OCI-LY3 (cell line): ENCODE measurements at regions not wholly inside any gene's neighbourhood (a gene's known extent, or its start where the extent isn't known, plus 50 kb on each side); places are given as distances from the start of the nearest gene placed in this dataset.

Experiments
- H2AFZ ChIP-seq: fragments of 200-600, 300-600 bp; shearing (Covaris generic); 2 replicates; pipeline ENCODE4 v1.6.0; 2014; ENCODE audit warnings: antibody characterized with exemption, low read depth, low read length
- H3K27ac ChIP-seq: fragments of 200-600, 300-600 bp; sonication (generic); 2 replicates; pipeline ENCODE4 v1.5.1; 2014; ENCODE audit warnings: mild to moderate bottlenecking, low read length, moderate library complexity, mixed read lengths
- H3K27me3 ChIP-seq: fragments of 200-600, 300-600 bp; sonication (generic); 2 replicates; pipeline ENCODE4 v1.6.1; 2014; ENCODE audit warnings: low read depth, low read length, mixed read lengths
- H3K36me3 ChIP-seq: fragments of 200-600, 300-600 bp; sonication (generic); replicated peaks from 2 replicates; pipeline ENCODE3; 2014; ENCODE audit warnings: low read depth, low read length, mixed read lengths
- H3K4me1 ChIP-seq: fragments of 300-600, 200-600 bp; sonication (generic); 2 replicates; pipeline ENCODE4 v1.6.1; 2014; ENCODE audit warnings: low read length, mixed read lengths
- H3K4me2 ChIP-seq: fragments of 200-600, 300-600 bp; sonication (generic); 2 replicates; pipeline ENCODE4 v1.6.1; 2014; ENCODE audit warnings: low read length, mixed read lengths
- H3K4me3 ChIP-seq: fragments of 300-600, 200-600 bp; sonication (generic); 2 replicates; pipeline ENCODE4 v1.5.1; 2014; ENCODE audit warnings: antibody characterized with exemption, mild to moderate bottlenecking, low read length, moderate library complexity
- H3K79me2 ChIP-seq: fragments of 300-600, 200-600 bp; shearing (Covaris generic); 2 replicates; pipeline ENCODE4 v1.6.1; 2014; ENCODE audit warnings: mild to moderate bottlenecking, low read length, mixed read lengths
- H3K9ac ChIP-seq: fragments of 300-600, 200-600 bp; shearing (Covaris generic); 2 replicates; pipeline ENCODE4 v1.6.0; 2014; ENCODE audit warnings: mild to moderate bottlenecking, low read length, moderate library complexity
- H3K9me3 ChIP-seq: fragments of 200-600, 300-600 bp; shearing (Covaris generic); 2 replicates; pipeline ENCODE4 v1.6.1; 2014; ENCODE audit warnings: low read length, mixed read lengths; ENCODE audit not compliant: insufficient read depth
- H4K20me1 ChIP-seq: fragments of 200-600, 300-600 bp; sonication (generic); 2 replicates; pipeline ENCODE4 v1.6.1; 2016; ENCODE audit warnings: low read length, mixed read lengths; ENCODE audit not compliant: insufficient read depth
- CTCF ChIP-seq: fragments of 200-600, 300-600 bp; sonication (generic); IDR thresholded peaks from 2 replicates; pipeline ENCODE4 v1.5.1; 2014; ENCODE audit warnings: antibody characterized with exemption, low read length, low read depth
- EZH2phosphoT487 ChIP-seq: fragments of 200-600 bp; shearing (Covaris generic); IDR thresholded peaks from 2 replicates; pipeline ENCODE4 v1.6.1; 2018; ENCODE audit warnings: antibody characterized with exemption, mixed run types, low read depth

DNA sequence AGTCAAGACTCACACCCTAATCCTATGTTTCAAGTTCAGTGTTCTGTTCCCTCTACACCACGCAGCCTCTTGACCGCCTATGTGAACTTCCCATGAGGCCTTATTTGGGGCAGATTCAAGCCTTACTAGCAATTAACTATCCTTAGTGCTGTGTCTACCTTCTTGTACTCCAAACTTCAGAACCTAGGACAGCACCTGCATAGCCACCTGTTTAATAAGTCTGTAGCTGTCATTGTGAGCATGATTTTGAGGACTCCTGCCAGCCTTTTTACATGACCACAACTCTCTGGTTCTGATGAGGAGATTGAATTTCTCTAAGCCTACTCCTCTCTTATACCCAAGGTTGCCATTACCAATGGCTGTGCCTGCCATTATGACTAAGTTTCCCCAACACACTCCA lies 50.8 kb upstream of the PCSK1 start:
- H3K27ac ChIP-seq = no peak overlapping the region

DNA sequence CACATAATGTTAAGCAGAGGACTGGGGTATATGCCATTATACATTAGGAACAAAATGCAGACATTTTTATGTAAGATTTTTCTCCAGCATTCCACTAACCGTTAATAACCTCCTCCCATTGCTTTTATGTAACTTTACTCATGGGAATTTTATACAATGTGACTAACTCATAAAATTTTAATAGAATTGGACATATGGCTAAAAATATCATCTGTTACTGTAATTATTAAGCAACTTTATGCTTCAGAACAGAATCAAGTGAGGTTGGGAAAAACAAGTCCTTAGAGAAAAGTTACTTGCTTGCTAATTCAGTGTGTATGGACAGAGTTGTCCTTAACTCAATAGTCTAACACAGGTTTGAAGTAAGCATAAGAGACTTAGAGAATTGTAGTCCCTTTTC lies 54.8 kb upstream of the PCSK1 start:
- H3K4me1 ChIP-seq = no peaks in the 10 kb centered on the region
- H3K9me3 ChIP-seq = no peaks in the 10 kb centered on the region
- TF ChIP-seq EZH2phosphoT487 (no peak), CTCF (no peak)
- no peak overlapping the region for H3K4me3 ChIP-seq
- H3K79me2 ChIP-seq = no peaks in the 10 kb centered on the region
- no peaks in the 10 kb centered on the region for H3K27me3 ChIP-seq
- no peak overlapping the region for H3K9ac ChIP-seq
- no peaks in the 10 kb centered on the region for H4K20me1 ChIP-seq
- no peak overlapping the region for H3K4me2 ChIP-seq
- H3K27ac ChIP-seq = no peak overlapping the region
- H3K36me3 ChIP-seq = no peaks in the 10 kb centered on the region
- no peak overlapping the region for H2AFZ ChIP-seq

More for the DNA sequence above, 50.8 kb upstream of the PCSK1 start:
- TF ChIP-seq EZH2phosphoT487 (no peak), CTCF (no peak)
- Histone ChIP-seq H4K20me1 (no peaks in the 10 kb centered on the region), H3K4me2 (no peak overlapping the region), H3K4me1 (no peaks in the 10 kb centered on the region), H3K79me2 (no peaks in the 10 kb centered on the region), H3K27me3 (no peaks in the 10 kb centered on the region), H3K9ac (no peak overlapping the region), H3K9me3 (no peaks in the 10 kb centered on the region), H2AFZ (no peak overlapping the region), H3K4me3 (no peak overlapping the region), H3K36me3 (no peaks in the 10 kb centered on the region)

- TF ChIP-seq EZH2phosphoT487 (no peak), CTCF (no peak)
- H3K9ac ChIP-seq = no peak overlapping the region
- H3K9me3 ChIP-seq = no peaks in the 10 kb centered on the region
- no peaks in the 10 kb centered on the region for H3K79me2 ChIP-seq
- no peaks in the 10 kb centered on the region for H4K20me1 ChIP-seq
- no peak overlapping the region for H3K4me2 ChIP-seq
- H2AFZ ChIP-seq = no peak overlapping the region
- H3K4me3 ChIP-seq = no peak overlapping the region
- no peaks in the 10 kb centered on the region for H3K27me3 ChIP-seq
- H3K4me1 ChIP-seq = no peaks in the 10 kb centered on the region
- H3K27ac ChIP-seq = no peak overlapping the region
- H3K36me3 ChIP-seq = no peaks in the 10 kb centered on the region
Measured at GRCh38 chr5:96489532-96489931, 56.5 kb upstream of the PCSK1 start.

GRCh38 chr5:96492459-96493047 lies 59.5 kb upstream of the PCSK1 start:
- Histone ChIP-seq H2AFZ (no peak overlapping the region), H3K9me3 (no peaks in the 10 kb centered on the region), H3K79me2 (no peaks in the 10 kb centered on the region), H4K20me1 (no peaks in the 10 kb centered on the region), H3K27ac (no peak overlapping the region), H3K9ac (no peak overlapping the region), H3K4me1 (no peaks in the 10 kb centered on the region), H3K4me2 (no peak overlapping the region), H3K36me3 (no peaks in the 10 kb centered on the region), H3K27me3 (no peaks in the 10 kb centered on the region), H3K4me3 (no peak overlapping the region)
- TF ChIP-seq EZH2phosphoT487 (no peak), CTCF (no peak)
